NCI-H226 (cell line): ENCODE measurements at regions not wholly inside any gene's neighbourhood (a gene's known extent, or its start where the extent isn't known, plus 50 kb on each side); places are given as distances from the start of the nearest gene placed in this dataset.

Source experiments
- DNase-seq: peaks from one replicate; pipeline ENCODE4 v3.0.0-alpha.2; 2015

GRCh38 chr11:27968461-27968860 is 139.5 kb downstream of the KIF18A start:
- DNase-seq: peak; percentile 2

GRCh38 chr11:27965559-27965958 is 142.4 kb downstream of the KIF18A start:
- no peak for DNase-seq

- DNase-seq: no peak
Observed at GRCh38 chr11:27963370-27963769, 144.6 kb downstream of the KIF18A start.

- DNase-seq: no peak
Observed at GRCh38 chr11:27949951-27950738, 157.8 kb downstream of the KIF18A start.

GRCh38 chr11:27945348-27945747 is 162.6 kb downstream of the KIF18A start:
- DNase-seq: no peak

- peak; percentile 49 for DNase-seq
Observed at GRCh38 chr11:27938011-27938410, 169.9 kb downstream of the KIF18A start.

GRCh38 chr11:27934830-27935145 is 173.2 kb downstream of the KIF18A start:
- peak; percentile 94 for DNase-seq

- DNase-seq: peak; percentile 98
Observed at GRCh38 chr11:27933992-27934829, 173.7 kb downstream of the KIF18A start.

- DNase-seq: no peak
Observed at GRCh38 chr11:27931770-27932169, 176.2 kb downstream of the KIF18A start.

GRCh38 chr11:27930946-27931345 is 177.0 kb downstream of the KIF18A start:
- no peak for DNase-seq

- peak; percentile 36 for DNase-seq
Observed at GRCh38 chr11:27928809-27929208, 179.1 kb downstream of the KIF18A start.

GRCh38 chr11:27926981-27927481 is 180.9 kb downstream of the KIF18A start:
- DNase-seq: peak; percentile 89

- no peak for DNase-seq
Observed at GRCh38 chr11:27926486-27926885, 181.5 kb downstream of the KIF18A start.

GRCh38 chr11:27921472-27921871 is 186.5 kb downstream of the KIF18A start:
- no peak for DNase-seq

- no peak for DNase-seq
Observed at GRCh38 chr11:27916541-27917100, 191.3 kb downstream of the KIF18A start.

GRCh38 chr11:27914080-27914479 is 193.9 kb downstream of the KIF18A start:
- peak; percentile 77 for DNase-seq

GRCh38 chr11:27913650-27914049 is 194.3 kb downstream of the KIF18A start:
- DNase-seq: peak; percentile 93

GRCh38 chr11:27912916-27913315 is 195.0 kb downstream of the KIF18A start:
- DNase-seq: no peak

- DNase-seq: peak; percentile 73
Observed at GRCh38 chr11:27910186-27910931, 197.6 kb downstream of the KIF18A start.

- no peak for DNase-seq
Observed at GRCh38 chr11:27909386-27909785, 198.6 kb downstream of the KIF18A start.

- no peak for DNase-seq
Observed at GRCh38 chr11:27908621-27909020, 199.3 kb downstream of the KIF18A start.

- no peak for DNase-seq
Observed at GRCh38 chr11:27907530-27907929, 200.4 kb downstream of the KIF18A start.

- no peak for DNase-seq
Observed at GRCh38 chr11:27907091-27907490, 200.9 kb downstream of the KIF18A start.
